GM12878 (cell line): ENCODE measurements at regions not wholly inside any gene's neighbourhood (a gene's known extent, or its start where the extent isn't known, plus 50 kb on each side); places are given as distances from the start of the nearest gene placed in this dataset.

Source experiments
- ATAC-seq: fragments of 200-7000 bp; cut with Tn5 transposase; 3 replicates; pipeline ENCODE4 v1.9.1; 2020; ENCODE audit warnings: mild to moderate bottlenecking, moderate library complexity
- BruUV-seq: library from RNA; stranded (reverse); fragments of 400-500 nt; replicated peaks from 2 replicates; lab custom pipeline; 2021; lab: Mats Ljungman, UMichigan
- CTCF ChIA-PET: fragments of 300-600 bp; sonication (Branson Sonifier 250); formaldehyde crosslinking; extraction: SDS; loops from one replicate; lab custom pipeline; 2021; ENCODE audit warnings: inconsistent platforms; lab: Yijun Ruan, JAX
- POLR2A ChIA-PET: fragments of 350-600 bp; formaldehyde crosslinking; extraction: SDS; loops from one replicate; lab custom pipeline; 2021; ENCODE audit warnings: inconsistent platforms; lab: Charles Lee
- RAD21 ChIA-PET: fragments of 300-600 bp; sonication (Branson Sonifier 250); formaldehyde crosslinking; loops from one replicate; lab custom pipeline; 2023; ENCODE audit warnings: antibody characterized with exemption; ENCODE audit not compliant: unreplicated experiment; lab: Charles Lee
- SMC1A ChIA-PET: fragments of 300-600 bp; sonication (Branson Sonifier 250); formaldehyde crosslinking; loops from one replicate; lab custom pipeline; 2023; ENCODE audit not compliant: unreplicated experiment, uncharacterized antibody; lab: Charles Lee
- DNase-seq: peaks from one replicate; pipeline ENCODE4 v3.0.0-alpha.2; 2011; ENCODE audit warnings: low read depth, low spot score
- FAIRE-seq: peaks from 3 replicates; lab custom pipeline; 2011; peaks lifted over from hg19 to GRCh38; lab: Jason Lieb, UNC
- H2AFZ ChIP-seq: 2 replicates; pipeline ENCODE4 v1.6.0; 2011; ENCODE audit warnings: low read depth, low read length, control low read depth; ENCODE audit not compliant: control insufficient read depth
- H3K27ac ChIP-seq: 2 replicates; pipeline ENCODE4 v1.5.1; 2011; ENCODE audit warnings: control low read depth; ENCODE audit not compliant: control insufficient read depth, insufficient read depth
- H3K27me3 ChIP-seq, 2 experiments: replicated peaks in 1 of 2; 2 replicates each; pipeline versions ENCODE4 v1.6.0 to v1.6.1; 2011; ENCODE audit warnings: low read length in 1 of 2; ENCODE audit not compliant: control insufficient read depth in 2 of 2, insufficient read depth in 2 of 2
- H3K36me3 ChIP-seq, 2 experiments: 2 replicates each; pipeline ENCODE4 v1.5.1; 2011; ENCODE audit warnings: low read length in 1 of 2; ENCODE audit not compliant: control insufficient read depth in 2 of 2, insufficient read depth in 2 of 2
- H3K4me1 ChIP-seq: 2 replicates; pipeline ENCODE4 v1.6.1; 2011; ENCODE audit warnings: mild to moderate bottlenecking, low read length, moderate library complexity, mixed read lengths; ENCODE audit not compliant: control insufficient read depth, insufficient read depth
- H3K4me2 ChIP-seq: 2 replicates; pipeline ENCODE4 v1.6.0; 2011; ENCODE audit warnings: control low read depth; ENCODE audit not compliant: control insufficient read depth, insufficient read depth
- H3K4me3 ChIP-seq: fragments of 200-600 bp; sonication (generic); 2 replicates; pipeline ENCODE4 v1.5.1; 2016
- H3K79me2 ChIP-seq: 2 replicates; pipeline ENCODE4 v1.6.0; 2011; ENCODE audit warnings: low read length; ENCODE audit not compliant: control insufficient read depth, insufficient read depth
- H3K9ac ChIP-seq: 2 replicates; pipeline ENCODE4 v1.8.0; 2011; ENCODE audit warnings: low read length, control low read depth, mixed read lengths; ENCODE audit not compliant: control insufficient read depth, insufficient read depth
- H3K9me3 ChIP-seq: replicated peaks from 3 replicates; pipeline ENCODE4 v1.5.1; 2011; ENCODE audit warnings: mild to moderate bottlenecking, low read length; ENCODE audit not compliant: control insufficient read depth, insufficient read depth
- H4K20me1 ChIP-seq: 2 replicates; pipeline ENCODE4 v1.6.0; 2011; ENCODE audit not compliant: control insufficient read depth, insufficient read depth
- CREB1 ChIP-seq: IDR thresholded peaks from 2 replicates; pipeline ENCODE4 v1.6.1; 2012; ENCODE audit warnings: low read depth, mild to moderate bottlenecking, inconsistent platforms
- HDAC6 ChIP-seq: fragments of 200-600 bp; sonication (generic); IDR thresholded peaks from one replicate; pipeline ENCODE4 v1.8.0; 2017; ENCODE audit warnings: antibody characterized with exemption; ENCODE audit not compliant: unreplicated experiment
- NFXL1 ChIP-seq: fragments of 450-650 bp; IDR thresholded peaks from 2 replicates; pipeline ENCODE4 v1.6.1; 2017; ENCODE audit warnings: antibody characterized with exemption, mild to moderate bottlenecking, borderline replicate concordance
- NFYA ChIP-seq: IDR thresholded peaks from 2 replicates; pipeline ENCODE4 v1.6.1; 2011; ENCODE audit warnings: low read depth, mild to moderate bottlenecking, low read length, improper control_type of control experiment, borderline replicate concordance
- POLR2AphosphoS5 ChIP-seq: IDR thresholded peaks from 2 replicates; pipeline ENCODE4 v1.6.1; 2011; ENCODE audit warnings: mild to moderate bottlenecking, low read length, inconsistent platforms
- RCOR1 ChIP-seq: conservative IDR thresholded peaks from 2 replicates; pipeline ENCODE4 v1.6.1; 2012; ENCODE audit warnings: low read depth, low read length, improper control_type of control experiment
- RELA ChIP-seq: fragments of 450-650 bp; IDR thresholded peaks from 2 replicates; pipeline ENCODE4 v1.8.0; 2014; ENCODE audit warnings: borderline replicate concordance; ENCODE audit not compliant: partially characterized antibody
- SKIL ChIP-seq: fragments of 450-650 bp; IDR thresholded peaks from 2 replicates; pipeline ENCODE4 v1.6.1; 2017; ENCODE audit warnings: mild to moderate bottlenecking, low read depth, inconsistent platforms; ENCODE audit not compliant: poor library complexity, severe bottlenecking
- SMAD1 ChIP-seq: fragments of 450-650 bp; IDR thresholded peaks from 2 replicates; pipeline ENCODE4 v1.6.1; 2018; ENCODE audit warnings: mild to moderate bottlenecking, low read depth; ENCODE audit not compliant: partially characterized antibody
- SMARCA5 ChIP-seq: fragments of 450-650 bp; IDR thresholded peaks from 2 replicates; pipeline ENCODE4 v1.6.1; 2017; ENCODE audit warnings: mild to moderate bottlenecking
- YBX1 ChIP-seq: fragments of 450-650 bp; IDR thresholded peaks from 2 replicates; pipeline ENCODE4 v1.6.1; 2016; ENCODE audit warnings: antibody characterized with exemption
- ZNF622 ChIP-seq: fragments of 450-650 bp; IDR thresholded peaks from 2 replicates; pipeline ENCODE4 v1.6.1; 2017; ENCODE audit warnings: mild to moderate bottlenecking, inconsistent platforms
- WGBS: methylation state at CpG from one replicate; pipeline ENCODE4 v1.1.6; 2016; ENCODE audit warnings: low lambda C conversion rate; ENCODE audit not compliant: insufficient replicate concordance, insufficient coverage; ENCODE audit errors: missing lambda C conversion rate; 5-methylcytosine and 5-hydroxymethylcytosine counted together
- in situ Hi-C: fragments of 300-500 bp; cut with MboI; formaldehyde crosslinking; loops from 9 replicates; pipeline ENCODE4 v1.14.3; 2018; ENCODE audit warnings: mixed read lengths
- intact Hi-C: fragments of 100-400 bp; cut with micrococcal nuclease; formaldehyde crosslinking; loops from one replicate; pipeline ENCODE4 v1.14.2; 2022; ENCODE audit not compliant: unreplicated experiment
- TF ChIP-seq, protein P1 (sequence below): fragments of 450-650 bp; formaldehyde crosslinking; IDR thresholded peaks from 2 replicates; pipeline ENCODE4 v1.4.0; 2022; ENCODE audit warnings: mild to moderate bottlenecking, moderate library complexity
- TF ChIP-seq, protein P2 (sequence below): fragments of 450-650 bp; IDR thresholded peaks from 2 replicates; pipeline ENCODE4 v1.6.1; 2014; ENCODE audit warnings: mild to moderate bottlenecking
- TF ChIP-seq, protein P3 (sequence below): IDR thresholded peaks from 2 replicates; pipeline ENCODE4 v1.6.1; 2012; ENCODE audit warnings: low read depth, low read length, improper control_type of control experiment

- TF ChIP-seq, protein P1, sequence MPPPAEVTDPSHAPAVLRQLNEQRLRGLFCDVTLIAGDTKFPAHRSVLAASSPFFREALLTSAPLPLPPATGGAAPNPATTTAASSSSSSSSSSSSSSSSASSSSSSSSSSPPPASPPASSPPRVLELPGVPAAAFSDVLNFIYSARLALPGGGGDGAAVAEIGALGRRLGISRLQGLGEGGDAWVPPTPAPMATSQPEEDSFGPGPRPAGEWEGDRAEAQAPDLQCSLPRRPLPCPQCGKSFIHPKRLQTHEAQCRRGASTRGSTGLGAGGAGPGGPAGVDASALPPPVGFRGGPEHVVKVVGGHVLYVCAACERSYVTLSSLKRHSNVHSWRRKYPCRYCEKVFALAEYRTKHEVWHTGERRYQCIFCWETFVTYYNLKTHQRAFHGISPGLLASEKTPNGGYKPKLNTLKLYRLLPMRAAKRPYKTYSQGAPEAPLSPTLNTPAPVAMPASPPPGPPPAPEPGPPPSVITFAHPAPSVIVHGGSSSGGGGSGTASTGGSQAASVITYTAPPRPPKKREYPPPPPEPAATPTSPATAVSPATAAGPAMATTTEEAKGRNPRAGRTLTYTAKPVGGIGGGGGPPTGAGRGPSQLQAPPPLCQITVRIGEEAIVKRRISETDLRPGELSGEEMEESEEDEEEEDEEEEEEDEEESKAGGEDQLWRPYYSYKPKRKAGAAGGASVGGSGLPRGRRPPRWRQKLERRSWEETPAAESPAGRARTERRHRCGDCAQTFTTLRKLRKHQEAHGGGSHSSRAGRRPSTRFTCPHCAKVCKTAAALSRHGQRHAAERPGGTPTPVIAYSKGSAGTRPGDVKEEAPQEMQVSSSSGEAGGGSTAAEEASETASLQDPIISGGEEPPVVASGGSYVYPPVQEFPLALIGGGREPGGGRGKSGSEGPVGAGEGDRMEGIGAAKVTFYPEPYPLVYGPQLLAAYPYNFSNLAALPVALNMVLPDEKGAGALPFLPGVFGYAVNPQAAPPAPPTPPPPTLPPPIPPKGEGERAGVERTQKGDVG = no peak
- no peak for TF ChIP-seq CREB1
- TF ChIP-seq, all 136 proteins: peak for 0
Measured at GRCh38 chr4:173091958-173092357, 76.7 kb upstream of the GALNT7 start (continued).

- Histone ChIP-seq H3K4me3 (no peak overlapping the region), H3K36me3 (no peaks in the 10 kb centered on the region), H3K9me3 (no peaks in the 10 kb centered on the region), H3K27me3 (no peaks in the 10 kb centered on the region), H3K4me2 (no peak overlapping the region), H4K20me1 (no peaks in the 10 kb centered on the region), H3K9ac (no peak overlapping the region), H3K79me2 (no peaks in the 10 kb centered on the region), H3K4me1 (no peaks in the 10 kb centered on the region), H2AFZ (no peak overlapping the region), H3K27ac (no peak overlapping the region)
- in situ Hi-C loops (no loop called here), intact Hi-C loops (no loop called here)
- ChIA-PET POLR2A (no interaction called here), RAD21 (no interaction called here), CTCF (interaction anchor here (1.3 kb wide), 1 partner anchor 165 kb away, joined by 3 read pairs; no protein-coding TSS in a partner anchor), SMC1A (interaction anchor here (0.6 to 1.5 kb wide), 3 partner anchors 14 to 1744 kb away, joined by 3 to 5 read pairs (median 4); no protein-coding TSS in a partner anchor)
- BruUV-seq = no TSS peak
- DNase-seq (no peak), FAIRE-seq (no peak), ATAC-seq (no peak)
- 42% methylated on average over 1 of the region's 1 CpG for WGBS
- TF ChIP-seq, protein P2, sequence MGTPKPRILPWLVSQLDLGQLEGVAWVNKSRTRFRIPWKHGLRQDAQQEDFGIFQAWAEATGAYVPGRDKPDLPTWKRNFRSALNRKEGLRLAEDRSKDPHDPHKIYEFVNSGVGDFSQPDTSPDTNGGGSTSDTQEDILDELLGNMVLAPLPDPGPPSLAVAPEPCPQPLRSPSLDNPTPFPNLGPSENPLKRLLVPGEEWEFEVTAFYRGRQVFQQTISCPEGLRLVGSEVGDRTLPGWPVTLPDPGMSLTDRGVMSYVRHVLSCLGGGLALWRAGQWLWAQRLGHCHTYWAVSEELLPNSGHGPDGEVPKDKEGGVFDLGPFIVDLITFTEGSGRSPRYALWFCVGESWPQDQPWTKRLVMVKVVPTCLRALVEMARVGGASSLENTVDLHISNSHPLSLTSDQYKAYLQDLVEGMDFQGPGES = no peak
- TF ChIP-seq CREB1 (no peak), YBX1 (no peak), NFXL1 (no peak), RCOR1 (no peak), POLR2AphosphoS5 (no peak), NFYA (no peak), ZNF622 (no peak), RELA (no peak), HDAC6 (no peak), SKIL (no peak), SMARCA5 (no peak), SMAD1 (no peak)
- TF ChIP-seq, protein P3, sequence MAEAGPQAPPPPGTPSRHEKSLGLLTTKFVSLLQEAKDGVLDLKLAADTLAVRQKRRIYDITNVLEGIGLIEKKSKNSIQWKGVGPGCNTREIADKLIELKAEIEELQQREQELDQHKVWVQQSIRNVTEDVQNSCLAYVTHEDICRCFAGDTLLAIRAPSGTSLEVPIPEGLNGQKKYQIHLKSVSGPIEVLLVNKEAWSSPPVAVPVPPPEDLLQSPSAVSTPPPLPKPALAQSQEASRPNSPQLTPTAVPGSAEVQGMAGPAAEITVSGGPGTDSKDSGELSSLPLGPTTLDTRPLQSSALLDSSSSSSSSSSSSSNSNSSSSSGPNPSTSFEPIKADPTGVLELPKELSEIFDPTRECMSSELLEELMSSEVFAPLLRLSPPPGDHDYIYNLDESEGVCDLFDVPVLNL = no peak
Measured at GRCh38 chr4:173093361-173093760, 75.2 kb upstream of the GALNT7 start.
